Stimulated activated CD8-positive, alpha-beta memory T cell treated with anti-CD3 and anti-CD28 coated beads, Interleukin-15, amount 100 ng/mL, for 4 hours (primary cell): ENCODE measurements at regions not wholly inside any gene's neighbourhood (a gene's known extent, or its start where the extent isn't known, plus 50 kb on each side); places are given as distances from the start of the nearest gene placed in this dataset.

ENCODE experiments used
- DNase-seq, 2 donors: peaks; one replicate each; pipeline ENCODE4 v3.0.0-alpha.2; 2020; ENCODE audit warnings: low read depth in 2 of 2

GRCh38 chr15:36356466-36356865 is 223.0 kb upstream of the CDIN1 start:
- no peak for DNase-seq

GRCh38 chr15:36356978-36357601 is 222.3 kb upstream of the CDIN1 start:
- DNase-seq, result no peak

- no peak for DNase-seq
Observed at GRCh38 chr15:36358094-36358493, 221.3 kb upstream of the CDIN1 start.

DNA sequence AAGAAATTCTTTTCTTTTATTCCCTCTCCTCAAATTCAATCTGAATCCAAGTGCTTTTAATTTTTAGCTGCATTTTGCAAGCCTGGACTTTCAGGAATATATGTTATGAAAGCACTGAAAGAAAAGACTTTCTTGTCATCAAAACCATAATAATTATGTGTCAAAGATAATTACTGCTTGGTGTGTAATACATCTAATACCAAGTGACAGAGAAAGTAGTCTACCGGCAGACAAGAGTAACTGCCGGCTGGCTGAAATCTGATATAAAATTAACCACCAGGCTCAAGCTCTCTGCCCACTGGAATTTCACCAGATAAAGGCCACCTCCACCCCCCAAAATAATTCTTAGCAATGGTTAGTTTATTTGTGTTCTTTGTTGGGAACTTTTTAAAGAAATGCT is 220.9 kb upstream of the CDIN1 start:
- no peak for DNase-seq

GRCh38 chr15:36359286-36359685 is 220.1 kb upstream of the CDIN1 start:
- no peak for DNase-seq

GRCh38 chr15:36361351-36361870 is 218.0 kb upstream of the CDIN1 start:
- DNase-seq, result no peak

- DNase-seq, result no peak
Observed at GRCh38 chr15:36362509-36362915, 216.9 kb upstream of the CDIN1 start.

DNA sequence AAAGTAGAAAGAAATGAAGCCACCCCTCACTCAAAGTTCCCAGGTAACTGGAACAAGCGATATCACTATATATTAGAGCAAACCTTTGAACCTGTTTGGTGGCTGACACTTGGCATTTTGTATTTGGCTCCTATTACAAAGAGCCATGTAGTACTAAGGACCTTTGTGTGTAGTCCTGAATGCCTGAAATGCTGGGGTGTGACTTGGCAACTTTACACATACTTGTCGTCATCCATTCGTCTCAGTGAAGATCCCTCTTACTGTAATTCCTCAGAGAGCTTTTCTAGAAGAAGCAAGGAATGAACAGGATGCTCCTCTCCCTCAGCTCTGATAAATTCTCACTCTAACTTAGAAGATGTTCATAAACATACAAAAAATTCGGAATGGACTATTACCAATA is 216.1 kb upstream of the CDIN1 start:
- DNase-seq, result no peak

GRCh38 chr15:36364377-36364776 is 215.0 kb upstream of the CDIN1 start:
- DNase-seq, result no peak

DNA sequence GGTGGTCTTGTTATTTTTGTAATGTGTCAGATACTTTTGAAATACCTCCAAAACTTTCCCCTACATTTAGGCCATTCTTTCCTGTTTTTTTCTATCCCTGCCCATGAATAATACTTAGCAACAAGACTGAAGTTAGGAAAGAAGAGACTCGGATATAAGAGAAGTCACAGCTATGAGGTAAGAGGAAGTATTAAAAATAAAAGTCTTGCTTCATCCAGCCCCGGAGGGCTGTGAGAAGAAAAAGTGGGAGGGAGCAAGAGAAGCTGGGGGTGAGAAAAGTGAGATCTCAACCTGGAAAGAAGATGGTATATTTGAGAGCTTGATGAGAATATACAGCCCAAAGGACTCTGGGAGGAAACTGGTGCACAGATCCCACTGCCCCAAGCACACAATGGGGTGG is 213.5 kb upstream of the CDIN1 start:
- no peak for DNase-seq

DNA sequence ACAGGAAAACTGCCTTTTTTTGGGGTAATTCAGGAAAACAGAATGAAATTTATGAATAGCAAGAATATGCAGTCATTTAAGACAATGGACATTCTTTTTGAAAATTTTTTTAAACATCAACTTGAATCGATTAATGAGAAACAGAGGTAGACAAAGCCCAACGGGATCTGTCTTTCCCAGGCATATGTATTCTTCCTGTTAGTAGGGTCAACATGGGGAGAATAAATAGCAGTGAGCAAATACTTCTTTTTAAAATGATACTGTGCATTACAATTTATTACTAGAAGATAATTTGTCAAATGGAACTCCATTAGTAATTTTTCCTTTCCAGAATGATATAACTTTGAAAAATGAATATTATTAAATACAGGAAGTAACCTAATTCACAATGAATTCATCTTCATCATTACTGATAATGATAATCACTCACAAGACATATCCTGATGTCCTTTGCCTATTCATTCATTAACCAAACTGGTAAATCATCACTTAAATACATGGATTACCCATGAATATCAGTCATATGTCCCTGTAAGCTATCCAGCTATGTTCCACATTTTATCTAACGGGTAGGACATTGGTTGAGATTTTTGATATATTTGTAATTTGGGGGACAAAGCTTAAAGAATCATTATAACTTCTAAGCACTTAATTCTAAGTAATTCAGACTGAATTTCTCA is 209.2 kb upstream of the CDIN1 start:
- no peak for DNase-seq

DNA sequence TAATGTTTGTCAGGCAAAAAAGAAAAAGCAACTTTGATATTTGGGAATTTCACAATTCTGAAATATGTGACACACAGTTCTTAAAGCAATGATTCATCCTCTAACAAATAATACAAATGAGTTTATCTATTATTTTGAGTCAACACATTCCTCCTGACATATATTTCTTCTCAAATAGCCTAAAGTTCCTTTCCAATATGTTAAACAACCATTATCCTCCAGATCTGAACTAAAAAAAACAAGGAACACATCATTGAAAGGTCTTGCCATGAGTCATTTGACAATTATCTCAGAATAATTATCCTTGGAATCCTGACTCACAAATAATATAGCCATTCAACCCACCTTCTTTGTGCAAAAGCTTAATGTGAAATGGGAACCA is 208.7 kb upstream of the CDIN1 start:
- no peak for DNase-seq

DNA sequence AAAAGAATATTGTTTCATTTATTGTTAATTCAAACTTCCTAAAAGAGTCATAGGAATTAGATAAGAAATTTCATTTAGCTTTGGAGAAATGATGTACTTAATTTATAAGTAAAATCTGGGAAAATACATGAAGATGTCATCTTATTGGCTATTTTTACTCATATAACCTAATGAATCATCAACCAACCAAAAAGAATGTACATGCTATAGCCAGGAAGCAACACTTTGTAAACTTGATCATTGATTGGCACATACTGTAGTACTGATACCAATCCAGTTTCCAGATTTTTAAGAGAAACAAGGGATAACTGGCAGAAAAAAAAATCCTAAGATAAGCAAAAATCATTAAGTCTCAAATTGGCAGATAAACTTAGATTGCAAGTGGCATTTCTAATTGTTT is 207.9 kb upstream of the CDIN1 start:
- no peak for DNase-seq

DNA sequence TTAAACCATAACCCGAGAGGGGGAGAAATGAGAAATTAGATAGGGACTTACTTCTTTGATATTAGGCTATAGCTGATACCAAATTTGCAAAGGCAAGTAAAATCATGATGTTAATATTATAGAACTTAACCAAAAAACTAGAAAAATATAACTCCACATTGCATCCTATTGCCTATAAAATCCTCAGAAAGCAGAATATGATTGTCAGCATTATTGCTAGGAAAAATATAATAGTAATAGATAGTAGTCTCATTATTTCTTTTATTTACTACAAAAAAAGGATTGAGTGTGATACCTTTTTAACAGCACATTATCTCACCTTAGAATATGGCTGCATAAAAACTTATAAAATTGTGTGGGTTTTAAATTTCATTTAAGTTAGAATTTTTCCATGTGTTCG is 206.5 kb upstream of the CDIN1 start:
- no peak for DNase-seq

GRCh38 chr15:36373550-36373949 is 205.9 kb upstream of the CDIN1 start:
- DNase-seq, result no peak

DNA sequence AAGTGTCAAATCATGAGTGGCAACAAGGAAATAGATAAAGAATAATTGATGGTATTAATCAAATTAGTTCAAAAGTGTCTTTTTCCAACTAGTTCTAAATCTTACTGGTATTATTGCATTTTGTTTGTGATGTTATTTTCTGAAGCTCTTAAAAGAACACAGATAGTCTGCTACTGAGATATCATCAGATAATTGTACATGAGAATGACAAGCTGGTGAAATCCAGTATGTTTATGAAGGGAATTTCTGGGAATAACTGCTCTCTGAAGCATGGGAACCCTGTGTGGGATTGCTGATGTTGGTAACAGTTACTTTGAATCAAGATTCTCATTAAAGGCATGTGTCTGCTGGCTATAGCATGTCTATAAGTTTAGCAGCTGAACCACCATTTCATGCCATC is 190.3 kb upstream of the CDIN1 start:
- no peak for DNase-seq

- DNase-seq, result no peak
Observed at GRCh38 chr15:36390491-36390890, 188.9 kb upstream of the CDIN1 start.

DNA sequence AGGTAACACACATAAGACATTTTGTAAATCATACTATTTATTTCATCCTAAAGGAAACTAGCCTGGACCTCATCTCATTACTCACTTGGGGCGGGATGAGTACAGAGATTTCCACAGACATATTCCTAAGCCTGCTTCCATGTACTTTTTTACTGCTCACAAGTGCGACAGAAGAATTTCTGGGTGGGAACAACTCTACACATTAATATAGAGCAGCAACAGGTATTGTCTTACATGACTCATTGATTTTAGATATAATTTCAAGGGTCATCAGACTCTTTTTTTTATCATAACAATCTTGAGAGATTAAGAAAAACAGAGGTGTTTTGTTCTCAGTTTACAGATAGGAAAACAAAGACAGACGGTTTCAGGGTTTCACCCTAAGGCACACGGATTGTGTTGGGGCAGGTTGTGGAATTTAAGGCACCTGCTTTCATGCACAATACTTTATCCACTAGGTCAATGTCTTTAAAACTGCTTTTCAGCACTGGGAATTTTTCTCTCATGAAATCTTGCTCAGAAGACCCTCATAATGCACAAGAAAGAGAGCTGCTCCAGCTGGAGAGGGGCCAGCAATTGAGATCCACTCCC is 186.7 kb upstream of the CDIN1 start:
- no peak for DNase-seq

DNA sequence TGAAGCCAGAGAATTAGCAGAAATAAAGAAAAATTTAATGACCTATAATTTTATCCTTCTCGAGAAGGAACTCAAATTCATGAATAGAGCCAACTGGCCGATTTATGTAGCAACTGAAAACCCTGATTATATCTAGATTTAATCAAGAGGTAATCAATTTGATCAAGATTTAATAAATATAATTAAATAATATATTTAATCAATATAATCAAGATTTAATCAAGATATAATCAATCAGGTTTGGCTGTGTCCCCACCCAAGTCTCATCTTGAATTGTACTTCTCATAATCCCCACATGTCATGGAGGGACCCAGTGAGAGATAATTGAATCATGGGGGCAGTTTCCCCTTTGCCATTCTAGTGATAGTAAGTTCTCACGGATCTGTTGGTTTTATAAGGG is 181.2 kb upstream of the CDIN1 start:
- no peak for DNase-seq

DNA sequence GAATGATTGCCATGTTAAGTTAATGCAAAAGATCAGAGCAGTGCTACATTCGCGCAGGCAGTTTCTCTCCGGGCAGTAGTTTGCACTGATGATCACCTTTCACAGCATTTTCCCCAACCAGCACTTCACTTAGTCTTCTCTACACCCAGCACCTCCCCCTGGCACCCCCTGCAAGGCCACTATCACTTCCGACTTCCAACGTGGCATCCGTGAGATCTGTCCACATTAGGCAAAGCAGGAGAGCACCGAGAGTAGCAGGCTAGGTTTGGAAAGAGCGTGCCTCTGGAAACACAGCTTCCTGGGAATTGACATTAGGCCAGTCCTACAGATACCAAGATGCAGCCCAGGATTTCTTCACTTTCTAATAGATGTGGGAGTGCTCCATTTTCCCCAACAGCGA is 180.2 kb upstream of the CDIN1 start:
- no peak for DNase-seq

DNA sequence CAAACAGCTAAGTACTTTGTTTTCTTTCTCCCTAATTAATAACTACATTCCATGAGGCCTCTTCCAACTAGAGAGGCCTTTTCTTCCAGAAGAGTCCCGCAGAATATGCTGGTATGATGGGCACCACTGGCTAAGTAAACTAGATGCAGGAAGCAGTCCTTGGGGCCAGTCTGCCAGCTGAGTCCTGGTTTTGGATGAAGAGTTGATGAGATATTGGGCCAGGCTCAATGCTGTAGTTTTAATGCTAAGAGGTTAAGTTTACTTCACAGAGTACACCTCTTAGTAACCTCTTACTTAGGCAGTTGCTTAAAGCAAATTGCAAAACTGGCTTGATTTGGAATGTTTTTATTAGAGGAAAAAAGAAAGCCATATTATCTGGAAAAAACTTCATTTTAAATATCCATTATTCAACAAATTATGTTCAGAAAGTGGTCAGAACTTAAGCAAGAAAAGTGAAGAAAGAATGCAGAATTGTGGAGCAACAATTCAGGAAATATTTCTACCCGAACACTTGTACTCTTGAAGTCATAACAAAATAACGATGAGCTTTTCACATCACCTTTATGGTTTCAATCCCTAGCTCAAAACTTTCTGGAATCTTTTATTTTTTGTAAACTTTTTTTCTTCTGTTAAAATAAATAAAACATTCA is 178.4 kb upstream of the CDIN1 start:
- DNase-seq, result no peak

DNA sequence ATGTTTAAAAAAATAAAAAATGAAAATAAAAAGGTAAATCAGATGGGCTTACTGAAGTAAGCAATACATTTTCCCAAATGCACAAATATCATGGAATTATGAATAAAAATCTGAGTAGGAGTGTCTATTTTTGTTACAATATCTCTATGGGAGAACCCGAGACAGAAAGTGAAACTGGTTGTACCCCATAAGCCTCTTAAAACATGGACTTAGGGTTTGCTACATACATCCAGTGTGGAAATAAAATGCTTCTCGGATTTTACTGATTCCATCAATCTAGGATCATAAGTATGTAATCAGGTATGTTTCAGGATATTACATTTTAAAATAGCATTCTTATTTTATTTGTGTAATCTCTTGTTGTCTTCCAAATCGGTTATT is 177.8 kb upstream of the CDIN1 start:
- no peak for DNase-seq

DNA sequence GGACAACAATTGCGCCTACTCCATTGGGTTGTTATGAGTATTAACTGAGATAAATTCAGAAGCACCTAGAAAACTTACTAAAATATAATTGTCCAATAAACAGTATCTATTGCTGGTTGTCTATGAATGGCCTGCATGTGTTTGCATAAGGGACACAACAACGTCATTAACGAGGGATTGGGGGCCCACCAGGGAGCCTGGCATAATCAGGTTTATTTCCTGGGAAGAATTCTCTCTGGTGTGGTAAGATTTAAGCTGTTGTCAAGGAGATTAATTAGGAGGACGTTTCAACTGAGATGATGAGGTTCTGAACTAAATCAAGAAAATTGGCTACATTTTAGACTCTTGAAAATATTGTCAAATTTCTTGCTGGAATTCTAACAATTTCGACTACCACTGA is 176.1 kb upstream of the CDIN1 start:
- no peak for DNase-seq
